SU-DHL-6 (cell line): ENCODE measurements at regions not wholly inside any gene's neighbourhood (a gene's known extent, or its start where the extent isn't known, plus 50 kb on each side); places are given as distances from the start of the nearest gene placed in this dataset.

Source experiments
- H2AFZ ChIP-seq: fragments of 200-600 bp; sonication (generic); 2 replicates; pipeline ENCODE4 v1.6.1; 2014; ENCODE audit warnings: low read depth, mild to moderate bottlenecking, moderate library complexity, mixed read lengths, antibody characterized with exemption, low read length; ENCODE audit not compliant: severe bottlenecking
- H3F3A ChIP-seq: fragments of 200-600 bp; shearing (Covaris generic); 2 replicates; pipeline ENCODE4 v1.6.0; 2016; ENCODE audit warnings: antibody characterized with exemption, mild to moderate bottlenecking; ENCODE audit not compliant: insufficient read depth
- H3K27ac ChIP-seq: fragments of 200-600 bp; sonication (generic); 2 replicates; pipeline ENCODE4 v1.5.1; 2016; ENCODE audit warnings: low read depth, mild to moderate bottlenecking, low read length, moderate library complexity, mixed read lengths
- H3K27me3 ChIP-seq: fragments of 200-600 bp; sonication (generic), shearing (Covaris generic); 2 replicates; pipeline ENCODE4 v1.6.0; 2014; ENCODE audit warnings: mild to moderate bottlenecking, low read length
- H3K36me3 ChIP-seq: fragments of 200-600 bp; sonication (generic); 2 replicates; pipeline ENCODE4 v1.6.1; 2014; ENCODE audit warnings: mild to moderate bottlenecking, low read length, mixed read lengths
- H3K4me2 ChIP-seq: fragments of 300-600, 200-600 bp; shearing (Covaris generic), sonication (generic); 2 replicates; pipeline ENCODE4 v1.6.0; 2014; ENCODE audit warnings: low read length, low read depth, mild to moderate bottlenecking; ENCODE audit not compliant: poor library complexity, severe bottlenecking
- H3K4me3 ChIP-seq: fragments of 200-600 bp; sonication (generic); 2 replicates; pipeline ENCODE4 v1.5.1; 2014; ENCODE audit warnings: antibody characterized with exemption, low read length, mild to moderate bottlenecking, mixed read lengths; ENCODE audit not compliant: insufficient read depth, poor library complexity, severe bottlenecking
- H3K79me2 ChIP-seq: fragments of 200-600 bp; sonication (generic); 2 replicates; pipeline ENCODE4 v1.6.1; 2014; ENCODE audit warnings: mild to moderate bottlenecking, low read length, moderate library complexity; ENCODE audit not compliant: insufficient read depth
- H3K9ac ChIP-seq: fragments of 200-600 bp; sonication (generic); 2 replicates; pipeline ENCODE4 v1.7.0; 2014; ENCODE audit warnings: mild to moderate bottlenecking, low read length
- H3K9me2 ChIP-seq: fragments of 200-600 bp; sonication (generic); replicated peaks from 2 replicates; pipeline ENCODE4 v1.6.1; 2014; ENCODE audit warnings: low read length; ENCODE audit not compliant: insufficient read depth
- H3K9me3 ChIP-seq: fragments of 200-600 bp; sonication (generic); 2 replicates; pipeline ENCODE4 v1.6.1; 2014; ENCODE audit warnings: low read length, mixed read lengths; ENCODE audit not compliant: insufficient read depth
- H4K20me1 ChIP-seq: fragments of 200-600 bp; sonication (generic); 2 replicates; pipeline ENCODE4 v1.6.1; 2014; ENCODE audit warnings: low read depth, mild to moderate bottlenecking, antibody characterized with exemption, low read length, moderate library complexity, mixed read lengths
- CTCF ChIP-seq: fragments of 200-600 bp; sonication (generic); IDR thresholded peaks from one replicate; pipeline ENCODE4 v1.5.1; 2017; ENCODE audit warnings: antibody characterized with exemption, mild to moderate bottlenecking, low read length, moderate library complexity; ENCODE audit not compliant: insufficient read depth, poor library complexity, severe bottlenecking
- EZH2phosphoT487 ChIP-seq: fragments of 200-600 bp; sonication (generic), shearing (Covaris generic); conservative IDR thresholded peaks from 2 replicates; pipeline ENCODE4 v1.6.1; 2018; ENCODE audit warnings: mild to moderate bottlenecking, antibody characterized with exemption, low read length, moderate library complexity, mixed read lengths

GRCh38 chr6:115842338-115842737 lies 218.4 kb downstream of the FRK start:
- TF ChIP-seq CTCF (no peak), EZH2phosphoT487 (no peak)
- no peak overlapping the region for H3K27ac ChIP-seq
- no peaks in the 10 kb centered on the region for H3K9me2 ChIP-seq
- H3K79me2 ChIP-seq, result no peaks in the 10 kb centered on the region
- H3K9me3 ChIP-seq, result no peaks in the 10 kb centered on the region
- no peaks in the 10 kb centered on the region for H3F3A ChIP-seq
- H3K9ac ChIP-seq, result no peak overlapping the region
- no peaks in the 10 kb centered on the region for H3K36me3 ChIP-seq
- no peak overlapping the region for H3K4me3 ChIP-seq
- H4K20me1 ChIP-seq, result no peaks in the 10 kb centered on the region
- H3K4me2 ChIP-seq, result no peak overlapping the region
- no peaks in the 10 kb centered on the region for H3K27me3 ChIP-seq
- no peak overlapping the region for H2AFZ ChIP-seq

- Histone ChIP-seq H3K4me3 (no peak overlapping the region), H4K20me1 (no peaks in the 10 kb centered on the region), H3K27me3 (no peaks in the 10 kb centered on the region), H3K36me3 (no peaks in the 10 kb centered on the region), H3K4me2 (no peak overlapping the region), H3K9me3 (no peaks in the 10 kb centered on the region), H3K9me2 (no peaks in the 10 kb centered on the region), H2AFZ (no peak overlapping the region), H3K27ac (no peak overlapping the region), H3K9ac (no peak overlapping the region), H3F3A (no peaks in the 10 kb centered on the region), H3K79me2 (no peaks in the 10 kb centered on the region)
- no peak for TF ChIP-seq EZH2phosphoT487
- no peak for TF ChIP-seq CTCF
Observed at GRCh38 chr6:115839583-115840181, 221.0 kb downstream of the FRK start.

- no peaks in the 10 kb centered on the region for H3K9me2 ChIP-seq
- TF ChIP-seq EZH2phosphoT487 (no peak), CTCF (no peak)
- H3F3A ChIP-seq, result no peaks in the 10 kb centered on the region
- no peak overlapping the region for H3K9ac ChIP-seq
- no peak overlapping the region for H3K27ac ChIP-seq
- H3K79me2 ChIP-seq, result no peaks in the 10 kb centered on the region
- H3K9me3 ChIP-seq, result no peaks in the 10 kb centered on the region
- no peaks in the 10 kb centered on the region for H3K36me3 ChIP-seq
- H2AFZ ChIP-seq, result no peak overlapping the region
- H3K27me3 ChIP-seq, result no peaks in the 10 kb centered on the region
- H3K4me3 ChIP-seq, result no peak overlapping the region
- H3K4me2 ChIP-seq, result no peak overlapping the region
- no peaks in the 10 kb centered on the region for H4K20me1 ChIP-seq
Observed at GRCh38 chr6:115838763-115839401, 221.8 kb downstream of the FRK start.
